ENCODE measurements at regions not wholly inside any gene's neighbourhood (a gene's known extent, or its start where the extent isn't known, plus 50 kb on each side); places are given as distances from the start of the nearest gene placed in this dataset.

GRCh38 chr3:184632551-184633236 is 71.1 kb downstream of the EPHB3 start:
- Histone ChIP-seq H3K9me3 (replicated peaks; ENCODE audit: control insufficient read depth, insufficient read depth, low read depth, low read length) (no peaks in the 10 kb centered on the region), H3K27ac (ENCODE audit: extremely low read depth, low read depth, low read length) (no peak overlapping the region), H2AFZ (ENCODE audit: low read depth, low read length) (no peak overlapping the region), H3K9me1 (ENCODE audit: control insufficient read depth, insufficient read depth, low read length) (no peaks in the 10 kb centered on the region), H3K27me3 (ENCODE audit: control insufficient read depth in 2 of 2, insufficient read depth in 2 of 2, low read length in 2 of 2) (peaks cover 66 to 96% of the 10 kb centered on the region in 2 experiments), H3K9ac (ENCODE audit: insufficient read depth in 1 of 2, low read depth in 2 of 2, low read length in 2 of 2) (no peak overlapping the region), H4K20me1 (replicated peaks; ENCODE audit: control insufficient read depth, insufficient read depth, low read length) (0 out of 2 replicates have a peak, but pooled peaks cover 3% of the 10 kb centered on the region), H3K4me1 (replicated peaks in 1 of 2; ENCODE audit: control insufficient read depth in 2 of 2, insufficient read depth in 2 of 2, low read length in 2 of 2) (peaks cover 0 to 6% of the 10 kb centered on the region in 2 experiments; a peak in 1 of 5 replicates), H3K4me3 (no peak overlapping the region), H3K36me3 (ENCODE audit: control insufficient read depth, insufficient read depth, low read length) (no peaks in the 10 kb centered on the region), H3K4me2 (ENCODE audit: insufficient read depth, low read length) (no peak overlapping the region), H3K79me2 (ENCODE audit: control insufficient read depth, insufficient read depth, low read length) (no peaks in the 10 kb centered on the region)
- POLR2A ChIA-PET = no interaction called here
- CTCF ChIA-PET (ENCODE audit: low intra/inter-chr PET ratio) = no interaction called here
- TF ChIP-seq ZNF311 (CRISPR knock-in tag; IDR thresholded peaks at IDR 0.05) = no peak
- no peak for TF ChIP-seq ZNF740 (CRISPR knock-in tag; IDR thresholded peaks at IDR 0.05)
- TF ChIP-seq ZNF740 (tag; IDR thresholded peaks at IDR 0.05) = no peak
- no peak for TF ChIP-seq BRF1 (IDR thresholded peaks at IDR 0.05; ENCODE audit: borderline replicate concordance, extremely low read depth, insufficient read length)
- 4% methylated on average over 11 of the region's 11 CpGs for WGBS (ENCODE audit: insufficient coverage, low coverage, missing lambda C conversion rate)
- FAIRE-seq (no peak), ATAC-seq (no peak), DNase-seq (ENCODE audit: extremely low read depth in 1 of 4, low spot score in 3 of 4) (no peak)
- in situ Hi-C loops (cut with MboI) (no loop called here), intact Hi-C loops (cut with micrococcal nuclease) (no loop called here)
- BruUV-seq (replicated peaks) = no TSS peak
